ENCODE measurements at regions not wholly inside any gene's neighbourhood (a gene's known extent, or its start where the extent isn't known, plus 50 kb on each side); places are given as distances from the start of the nearest gene placed in this dataset.

GRCh38 chr14:21749306-21749868 is 75.8 kb upstream of the OR4E1 start:
- H2AFZ ChIP-seq (ENCODE audit: low read length) = no peak overlapping the region
- ChIA-PET POLR2A (no interaction called here), CTCF (ENCODE audit: low intra/inter-chr PET ratio, low total read pairs) (no interaction called here)
- DNase-seq (ENCODE audit: low spot score) (no peak), FAIRE-seq (no peak), ATAC-seq (peak; percentile 76)
- H3K4me3 ChIP-seq (replicated peaks in 1 of 3; ENCODE audit: insufficient read depth in 1 of 3, low read depth in 2 of 3, low read length in 3 of 3) = no peak overlapping the region
- H3K27ac ChIP-seq (ENCODE audit: extremely low read length, insufficient read depth, low read length) = no peak overlapping the region
- 17% methylated on average over 5 of the region's 5 CpGs for WGBS (ENCODE audit: low lambda C conversion rate)
- no peaks in the 10 kb centered on the region for H3K36me3 ChIP-seq (replicated peaks in 1 of 2; ENCODE audit: control insufficient read depth in 1 of 2, insufficient read depth in 2 of 2, low read length in 2 of 2)
- H3K4me1 ChIP-seq (ENCODE audit: insufficient read depth, low read length) = no peaks in the 10 kb centered on the region
- no TSS peak for BruUV-seq (replicated peaks)
- peaks cover 0 to 8% of the 10 kb centered on the region in 2 experiments; a peak in 1 of 5 replicates for H3K27me3 ChIP-seq (ENCODE audit: control insufficient read depth in 1 of 2, insufficient read depth in 2 of 2, low read length in 2 of 2)
- H3K79me2 ChIP-seq (ENCODE audit: insufficient read depth, low read length) = no peaks in the 10 kb centered on the region
- intact Hi-C loops (cut with micrococcal nuclease; ENCODE audit: unreplicated experiment) (no loop called here), in situ Hi-C loops (cut with HindIII; ENCODE audit: extremely low pct_ligation_motif_present, low pct_unique_long_range_greater_than_20kb) (no loop called here)
- no peak overlapping the region for H3K4me2 ChIP-seq (ENCODE audit: low read depth, low read length)
- H4K20me1 ChIP-seq (ENCODE audit: insufficient read depth, low read length) = no peaks in the 10 kb centered on the region
- H3K9me3 ChIP-seq (ENCODE audit: low read length) = no peaks in the 10 kb centered on the region
- no peak overlapping the region for H3K9ac ChIP-seq (ENCODE audit: insufficient read depth, low read depth, low read length)
- TF ChIP-seq ZNF660 (CRISPR knock-in tag; IDR thresholded peaks at IDR 0.05; ENCODE audit: borderline replicate concordance, low read depth) (no peak), DMAP1 (CRISPR knock-in tag; IDR thresholded peaks at IDR 0.05) (0 out of 2 replicates have a peak, but pooled peaks have one; percentile 4)

GRCh38 chr14:21748869-21749303 is 75.3 kb upstream of the OR4E1 start:
- no peak overlapping the region for H3K27ac ChIP-seq (ENCODE audit: extremely low read length, insufficient read depth, low read length)
- H3K4me1 ChIP-seq (ENCODE audit: insufficient read depth, low read length) = no peaks in the 10 kb centered on the region
- in situ Hi-C loops (cut with HindIII; ENCODE audit: extremely low pct_ligation_motif_present, low pct_unique_long_range_greater_than_20kb) (no loop called here), intact Hi-C loops (cut with micrococcal nuclease; ENCODE audit: unreplicated experiment) (no loop called here)
- H3K9ac ChIP-seq (ENCODE audit: insufficient read depth, low read depth, low read length) = no peak overlapping the region
- H3K9me3 ChIP-seq (ENCODE audit: low read length) = no peaks in the 10 kb centered on the region
- CTCF ChIA-PET (ENCODE audit: low intra/inter-chr PET ratio, low total read pairs) = no interaction called here
- FAIRE-seq (peak; percentile 77), ATAC-seq (peak; percentile 99), DNase-seq (ENCODE audit: low spot score) (peak; percentile 56)
- no peak overlapping the region for H2AFZ ChIP-seq (ENCODE audit: low read length)
- H3K36me3 ChIP-seq (replicated peaks in 1 of 2; ENCODE audit: control insufficient read depth in 1 of 2, insufficient read depth in 2 of 2, low read length in 2 of 2) = no peaks in the 10 kb centered on the region
- H4K20me1 ChIP-seq (ENCODE audit: insufficient read depth, low read length) = no peaks in the 10 kb centered on the region
- WGBS (ENCODE audit: low lambda C conversion rate) = under 1% methylated on average over 5 of the region's 5 CpGs
- POLR2A ChIA-PET = no interaction called here
- no TSS peak for BruUV-seq (replicated peaks)
- H3K27me3 ChIP-seq (ENCODE audit: control insufficient read depth in 1 of 2, insufficient read depth in 2 of 2, low read length in 2 of 2) = peaks cover 0 to 8% of the 10 kb centered on the region in 2 experiments; a peak in 1 of 5 replicates
- H3K4me2 ChIP-seq (ENCODE audit: low read depth, low read length) = peak overlapping the region; percentile 3; the same call in 1 of the 2 replicates
- H3K4me3 ChIP-seq (replicated peaks in 1 of 3; ENCODE audit: insufficient read depth in 1 of 3, low read depth in 2 of 3, low read length in 3 of 3) = no peak overlapping the region
- no peaks in the 10 kb centered on the region for H3K79me2 ChIP-seq (ENCODE audit: insufficient read depth, low read length)
- TF ChIP-seq IKZF5 (CRISPR knock-in tag; IDR thresholded peaks at IDR 0.05) (no peak), KLF12 (CRISPR knock-in tag; IDR thresholded peaks at IDR 0.05; ENCODE audit: borderline replicate concordance) (no peak), RBFOX2 (IDR thresholded peaks at IDR 0.05; ENCODE audit: low read depth, low read length) (no peak), SRSF9 (IDR thresholded peaks at IDR 0.05; ENCODE audit: borderline replicate concordance, insufficient read depth, low read depth, low read length, poor library complexity, severe bottlenecking) (no peak), DMAP1 (CRISPR knock-in tag; IDR thresholded peaks at IDR 0.05) (peak; percentile 35; the same call in 1 of the 2 replicates), HNF4G (IDR thresholded peaks at IDR 0.05; ENCODE audit: borderline replicate concordance, low read depth, low read length) (no peak), HNF4G (CRISPR knock-in tag; IDR thresholded peaks at IDR 0.05; ENCODE audit: borderline replicate concordance, low read depth) (no peak), NR2F1 (CRISPR knock-in tag; IDR thresholded peaks at IDR 0.05) (no peak), POGK (CRISPR knock-in tag; conservative IDR thresholded peaks at IDR 0.05) (no peak), ZNF451 (CRISPR knock-in tag; IDR thresholded peaks at IDR 0.05) (no peak), ZNF224 (CRISPR knock-in tag; IDR thresholded peaks at IDR 0.05) (no peak), ZNF740 (CRISPR knock-in tag; IDR thresholded peaks at IDR 0.05) (no peak), HMGA1 (CRISPR knock-in tag; conservative IDR thresholded peaks at IDR 0.05) (no peak), TOE1 (CRISPR knock-in tag; IDR thresholded peaks at IDR 0.05) (no peak), KLF6 (CRISPR knock-in tag; IDR thresholded peaks at IDR 0.05) (0 out of 2 replicates have a peak, but pooled peaks have one; percentile 32)

All from HepG2 (cell line).